Lower leg skin (tissue), 3 donors: ENCODE measurements at regions not wholly inside any gene's neighbourhood (a gene's known extent, or its start where the extent isn't known, plus 50 kb on each side); places are given as distances from the start of the nearest gene placed in this dataset.

Experiments
- POLR2A ChIP-seq, 2 donors: fragments of 450-650 bp; IDR thresholded peaks; one replicate each; pipeline ENCODE4 v1.6.1; 2016 to 2017; ENCODE audit warnings: antibody characterized with exemption in 2 of 2, mild to moderate bottlenecking in 1 of 2, moderate library complexity in 1 of 2
- TF ChIP-seq, protein P1 (sequence below), 3 donors: fragments of 450-650 bp; IDR thresholded peaks; one replicate each; pipeline ENCODE4 v1.5.1; 2016; ENCODE audit warnings: antibody characterized with exemption in 3 of 3, mild to moderate bottlenecking in 3 of 3, moderate library complexity in 2 of 3

- TF ChIP-seq, protein P1, sequence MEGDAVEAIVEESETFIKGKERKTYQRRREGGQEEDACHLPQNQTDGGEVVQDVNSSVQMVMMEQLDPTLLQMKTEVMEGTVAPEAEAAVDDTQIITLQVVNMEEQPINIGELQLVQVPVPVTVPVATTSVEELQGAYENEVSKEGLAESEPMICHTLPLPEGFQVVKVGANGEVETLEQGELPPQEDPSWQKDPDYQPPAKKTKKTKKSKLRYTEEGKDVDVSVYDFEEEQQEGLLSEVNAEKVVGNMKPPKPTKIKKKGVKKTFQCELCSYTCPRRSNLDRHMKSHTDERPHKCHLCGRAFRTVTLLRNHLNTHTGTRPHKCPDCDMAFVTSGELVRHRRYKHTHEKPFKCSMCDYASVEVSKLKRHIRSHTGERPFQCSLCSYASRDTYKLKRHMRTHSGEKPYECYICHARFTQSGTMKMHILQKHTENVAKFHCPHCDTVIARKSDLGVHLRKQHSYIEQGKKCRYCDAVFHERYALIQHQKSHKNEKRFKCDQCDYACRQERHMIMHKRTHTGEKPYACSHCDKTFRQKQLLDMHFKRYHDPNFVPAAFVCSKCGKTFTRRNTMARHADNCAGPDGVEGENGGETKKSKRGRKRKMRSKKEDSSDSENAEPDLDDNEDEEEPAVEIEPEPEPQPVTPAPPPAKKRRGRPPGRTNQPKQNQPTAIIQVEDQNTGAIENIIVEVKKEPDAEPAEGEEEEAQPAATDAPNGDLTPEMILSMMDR (IDR thresholded peaks at IDR 0.05) = no peak
- TF ChIP-seq POLR2A (IDR thresholded peaks at IDR 0.05) = no peak
These were observed 346.8 kb upstream of the NUDT12 start for GRCh38 chr5:103909391-103909790.
